Stimulated activated CD4-positive, alpha-beta T cell treated with anti-CD3 and anti-CD28 coated beads, TNF-alpha, amount 100 ng/mL, for 1 hour (primary cell): ENCODE measurements at regions not wholly inside any gene's neighbourhood (a gene's known extent, or its start where the extent isn't known, plus 50 kb on each side); places are given as distances from the start of the nearest gene placed in this dataset.
"Not testable (repeated sequence)": the region's sequence is repeated elsewhere in the genome, so short reads cannot be mapped to it uniquely, and the experiment has no call there.

Experiments
- DNase-seq, 3 donors: peaks; one replicate each; pipeline ENCODE4 v3.0.0-alpha.2; 2020; ENCODE audit warnings: low read depth in 3 of 3, low spot score in 1 of 3

GRCh38 chr2:878245-878930 is 72.3 kb upstream of the SNTG2 start:
- no peak for DNase-seq

GRCh38 chr2:877747-878146 is 72.9 kb upstream of the SNTG2 start:
- DNase-seq: no peak

GRCh38 chr2:875687-876615 is 74.7 kb upstream of the SNTG2 start:
- no peak for DNase-seq

GRCh38 chr2:873651-874580 is 76.7 kb upstream of the SNTG2 start:
- DNase-seq: no peak

GRCh38 chr2:873027-873426 is 77.6 kb upstream of the SNTG2 start:
- no peak for DNase-seq

GRCh38 chr2:871926-872680 is 78.5 kb upstream of the SNTG2 start:
- DNase-seq: no peak

- DNase-seq: no peak
These were observed 79.4 kb upstream of the SNTG2 start for GRCh38 chr2:871175-871727.

- no peak for DNase-seq
These were observed 80.2 kb upstream of the SNTG2 start for GRCh38 chr2:870426-870825.

- no peak for DNase-seq
These were observed 80.8 kb upstream of the SNTG2 start for GRCh38 chr2:869894-870293.

GRCh38 chr2:869357-869871 is 81.2 kb upstream of the SNTG2 start:
- no peak for DNase-seq

GRCh38 chr2:868857-869256 is 81.8 kb upstream of the SNTG2 start:
- DNase-seq: not testable (repeated sequence)

GRCh38 chr2:867296-867695 is 83.4 kb upstream of the SNTG2 start:
- no peak for DNase-seq

GRCh38 chr2:866887-867286 is 83.8 kb upstream of the SNTG2 start:
- no peak for DNase-seq

- DNase-seq: no peak
These were observed 84.5 kb upstream of the SNTG2 start for GRCh38 chr2:866009-866680.

GRCh38 chr2:864501-865106 is 86.0 kb upstream of the SNTG2 start:
- DNase-seq: no peak

GRCh38 chr2:863732-864450 is 86.8 kb upstream of the SNTG2 start:
- DNase-seq: no peak

GRCh38 chr2:862731-863466 is 87.8 kb upstream of the SNTG2 start:
- DNase-seq: no peak

- DNase-seq: no peak
These were observed 88.3 kb upstream of the SNTG2 start for GRCh38 chr2:862355-862687.
